ENCODE measurements at regions not wholly inside any gene's neighbourhood (a gene's known extent, or its start where the extent isn't known, plus 50 kb on each side); places are given as distances from the start of the nearest gene placed in this dataset.
"Not testable (repeated sequence)": the region's sequence is repeated elsewhere in the genome, so short reads cannot be mapped to it uniquely, and the experiment has no call there.

GRCh38 chr18:65606551-65607130 lies 144.2 kb upstream of the CDH7 start:
- H3K27me3 Mint-ChIP-seq = no peaks in the 10 kb centered on the region
- H3K4me3 Mint-ChIP-seq = no peak overlapping the region
- H3K9me3 Mint-ChIP-seq = peaks cover 0 to 4% (median 2%) of the 10 kb centered on the region in 3 donors
- H3K27ac Mint-ChIP-seq = no peak overlapping the region
- no peaks in the 10 kb centered on the region for H3K4me1 Mint-ChIP-seq
- H3K36me3 Mint-ChIP-seq = no peaks in the 10 kb centered on the region

- H3K9me3 Mint-ChIP-seq, H3K27ac Mint-ChIP-seq, H3K27me3 Mint-ChIP-seq, H3K4me1 Mint-ChIP-seq, H3K4me3 Mint-ChIP-seq, H3K36me3 Mint-ChIP-seq: not testable (repeated sequence)
These were observed 145.5 kb upstream of the CDH7 start for GRCh38 chr18:65605352-65605751.

- peak overlapping the region in 1 of 3 donors; percentile 16 for H3K27ac Mint-ChIP-seq
- no peak overlapping the region for H3K4me3 Mint-ChIP-seq
These were observed 149.0 kb upstream of the CDH7 start for GRCh38 chr18:65601775-65602174.

GRCh38 chr18:65592435-65592834 lies 158.4 kb upstream of the CDH7 start:
- H3K4me3 Mint-ChIP-seq = no peak overlapping the region
- no peaks in the 10 kb centered on the region for H3K27me3 Mint-ChIP-seq
- no peak overlapping the region for H3K27ac Mint-ChIP-seq
- no peaks in the 10 kb centered on the region for H3K4me1 Mint-ChIP-seq
- no peaks in the 10 kb centered on the region for H3K36me3 Mint-ChIP-seq
- no peaks in the 10 kb centered on the region for H3K9me3 Mint-ChIP-seq

More at GRCh38 chr18:65601775-65602174, 149.0 kb upstream of the CDH7 start:
- Mint-ChIP-seq H3K36me3 (no peaks in the 10 kb centered on the region), H3K4me1 (no peaks in the 10 kb centered on the region), H3K9me3 (peaks cover 0 to 4% (median 2%) of the 10 kb centered on the region in 3 donors), H3K27me3 (no peaks in the 10 kb centered on the region)

- H3K4me3 Mint-ChIP-seq = no peak overlapping the region
- no peaks in the 10 kb centered on the region for H3K36me3 Mint-ChIP-seq
- no peaks in the 10 kb centered on the region for H3K4me1 Mint-ChIP-seq
- no peaks in the 10 kb centered on the region for H3K27me3 Mint-ChIP-seq
- H3K9me3 Mint-ChIP-seq = peaks cover 0 to 7% (median 0%) of the 10 kb centered on the region in 3 donors
- no peak overlapping the region for H3K27ac Mint-ChIP-seq
These were observed 163.3 kb upstream of the CDH7 start for GRCh38 chr18:65587491-65587890.

GRCh38 chr18:65582094-65582493 lies 168.7 kb upstream of the CDH7 start:
- not testable (repeated sequence) for H3K4me3 Mint-ChIP-seq, H3K36me3 Mint-ChIP-seq, H3K27me3 Mint-ChIP-seq, H3K27ac Mint-ChIP-seq, H3K4me1 Mint-ChIP-seq, H3K9me3 Mint-ChIP-seq

GRCh38 chr18:65568866-65569265 lies 181.9 kb upstream of the CDH7 start:
- Mint-ChIP-seq H3K36me3 (no peaks in the 10 kb centered on the region), H3K9me3 (peaks cover 0 to 2% (median 0%) of the 10 kb centered on the region in 3 donors), H3K4me1 (no peaks in the 10 kb centered on the region), H3K27ac (no peak overlapping the region), H3K27me3 (no peaks in the 10 kb centered on the region), H3K4me3 (no peak overlapping the region)

- Mint-ChIP-seq H3K36me3 (no peaks in the 10 kb centered on the region), H3K27ac (no peak overlapping the region), H3K9me3 (peaks cover 0 to 2% (median 0%) of the 10 kb centered on the region in 3 donors), H3K4me1 (no peaks in the 10 kb centered on the region), H3K27me3 (no peaks in the 10 kb centered on the region), H3K4me3 (no peak overlapping the region)
These were observed 183.4 kb upstream of the CDH7 start for GRCh38 chr18:65567372-65567771.

- H3K27me3 Mint-ChIP-seq = no peaks in the 10 kb centered on the region
- no peaks in the 10 kb centered on the region for H3K4me1 Mint-ChIP-seq
- no peaks in the 10 kb centered on the region for H3K36me3 Mint-ChIP-seq
- no peak overlapping the region for H3K4me3 Mint-ChIP-seq
- peaks cover 3 to 11% (median 4%) of the 10 kb centered on the region in 3 donors for H3K9me3 Mint-ChIP-seq
- H3K27ac Mint-ChIP-seq = no peak overlapping the region
These were observed 202.5 kb upstream of the CDH7 start for GRCh38 chr18:65548316-65548715.

GRCh38 chr18:65547046-65547445 lies 203.8 kb upstream of the CDH7 start:
- Mint-ChIP-seq H3K27ac (no peak overlapping the region), H3K4me3 (no peak overlapping the region), H3K4me1 (no peaks in the 10 kb centered on the region), H3K9me3 (peaks cover 3 to 11% (median 4%) of the 10 kb centered on the region in 3 donors), H3K27me3 (no peaks in the 10 kb centered on the region), H3K36me3 (no peaks in the 10 kb centered on the region)

- Mint-ChIP-seq H3K27ac (no peak overlapping the region), H3K27me3 (no peaks in the 10 kb centered on the region), H3K4me3 (no peak overlapping the region), H3K9me3 (peaks cover 3 to 11% (median 4%) of the 10 kb centered on the region in 3 donors), H3K4me1 (no peaks in the 10 kb centered on the region), H3K36me3 (no peaks in the 10 kb centered on the region)
These were observed 206.1 kb upstream of the CDH7 start for GRCh38 chr18:65544701-65545100.

- Mint-ChIP-seq H3K4me1 (no peaks in the 10 kb centered on the region), H3K36me3 (no peaks in the 10 kb centered on the region), H3K27me3 (no peaks in the 10 kb centered on the region), H3K27ac (no peak overlapping the region), H3K9me3 (peaks cover 1 to 5% (median 4%) of the 10 kb centered on the region in 3 donors), H3K4me3 (no peak overlapping the region)
These were observed 222.8 kb upstream of the CDH7 start for GRCh38 chr18:65527879-65528633.

- Mint-ChIP-seq H3K9me3 (peaks cover 1 to 5% (median 4%) of the 10 kb centered on the region in 3 donors), H3K27ac (no peak overlapping the region), H3K36me3 (no peaks in the 10 kb centered on the region), H3K4me3 (no peak overlapping the region), H3K4me1 (no peaks in the 10 kb centered on the region), H3K27me3 (no peaks in the 10 kb centered on the region)
These were observed 224.7 kb upstream of the CDH7 start for GRCh38 chr18:65526099-65526498.

GRCh38 chr18:65523461-65523860 lies 227.4 kb upstream of the CDH7 start:
- Mint-ChIP-seq H3K27ac (no peak overlapping the region), H3K27me3 (no peaks in the 10 kb centered on the region), H3K9me3 (peaks cover 1 to 5% (median 4%) of the 10 kb centered on the region in 3 donors), H3K36me3 (no peaks in the 10 kb centered on the region), H3K4me3 (no peak overlapping the region), H3K4me1 (no peaks in the 10 kb centered on the region)

GRCh38 chr18:65522907-65523306 lies 227.9 kb upstream of the CDH7 start:
- Mint-ChIP-seq H3K36me3 (no peaks in the 10 kb centered on the region), H3K27ac (no peak overlapping the region), H3K4me1 (no peaks in the 10 kb centered on the region), H3K9me3 (peaks cover 1 to 5% (median 4%) of the 10 kb centered on the region in 3 donors), H3K4me3 (no peak overlapping the region), H3K27me3 (no peaks in the 10 kb centered on the region)

GRCh38 chr18:65516209-65516608 lies 234.6 kb upstream of the CDH7 start:
- H3K27ac Mint-ChIP-seq = no peak overlapping the region

More at GRCh38 chr18:65516209-65516608, 234.6 kb upstream of the CDH7 start:
- H3K36me3 Mint-ChIP-seq = no peaks in the 10 kb centered on the region
- no peaks in the 10 kb centered on the region for H3K9me3 Mint-ChIP-seq
- no peaks in the 10 kb centered on the region for H3K4me1 Mint-ChIP-seq
- H3K27me3 Mint-ChIP-seq = no peaks in the 10 kb centered on the region
- H3K4me3 Mint-ChIP-seq = no peak overlapping the region
